Activated CD4-positive, alpha-beta T cell treated with anti-CD3 and anti-CD28 coated beads, Interleukin-2, amount 50 U/mL, for 24 hours (primary cell): ENCODE measurements at regions not wholly inside any gene's neighbourhood (a gene's known extent, or its start where the extent isn't known, plus 50 kb on each side); places are given as distances from the start of the nearest gene placed in this dataset.
A peak's percentile ranks its signal among the peaks of the same experiment; 100 is the strongest.
"Not testable (repeated sequence)": the region's sequence is repeated elsewhere in the genome, so short reads cannot be mapped to it uniquely, and the experiment has no call there.

Source experiments
- DNase-seq, 2 donors: peaks; one replicate each; pipeline ENCODE4 v3.0.0-alpha.2; 2020; ENCODE audit warnings: low read depth in 1 of 2, low spot score in 1 of 2

GRCh38 chrX:40998123-40998522 lies 87.1 kb upstream of the USP9X start:
- DNase-seq, result no peak

GRCh38 chrX:41001327-41001726 lies 83.9 kb upstream of the USP9X start:
- DNase-seq, result no peak

- DNase-seq, result no peak
Observed at GRCh38 chrX:41002026-41002425, 83.2 kb upstream of the USP9X start.

GRCh38 chrX:41003506-41004270 lies 81.6 kb upstream of the USP9X start:
- DNase-seq, result no peak

GRCh38 chrX:41005445-41005992 lies 79.7 kb upstream of the USP9X start:
- no peak for DNase-seq

- DNase-seq, result peak; percentile 1 to 18
Observed at GRCh38 chrX:41009850-41010846, 75.1 kb upstream of the USP9X start.

- peak in 1 of 2 donors; percentile 3 for DNase-seq
Observed at GRCh38 chrX:41014776-41015360, 70.4 kb upstream of the USP9X start.

- not testable (repeated sequence) for DNase-seq
Observed at GRCh38 chrX:41017785-41018184, 67.5 kb upstream of the USP9X start.

- not testable (repeated sequence) for DNase-seq
Observed at GRCh38 chrX:41018391-41019040, 66.7 kb upstream of the USP9X start.

GRCh38 chrX:41019041-41019392 lies 66.2 kb upstream of the USP9X start:
- DNase-seq, result no peak

- no peak for DNase-seq
Observed at GRCh38 chrX:41022566-41022965, 62.7 kb upstream of the USP9X start.

GRCh38 chrX:41023098-41023497 lies 62.1 kb upstream of the USP9X start:
- DNase-seq, result no peak

GRCh38 chrX:41024335-41024734 lies 60.9 kb upstream of the USP9X start:
- DNase-seq, result not testable (repeated sequence)

GRCh38 chrX:41024755-41025154 lies 60.5 kb upstream of the USP9X start:
- DNase-seq, result no peak

- no peak for DNase-seq
Observed at GRCh38 chrX:41025926-41026701, 59.1 kb upstream of the USP9X start.

GRCh38 chrX:41026702-41027078 lies 58.6 kb upstream of the USP9X start:
- DNase-seq, result no peak

GRCh38 chrX:41029332-41029731 lies 55.9 kb upstream of the USP9X start:
- DNase-seq, result no peak

GRCh38 chrX:41031256-41031967 lies 53.8 kb upstream of the USP9X start:
- no peak for DNase-seq

GRCh38 chrX:41033299-41033698 lies 51.9 kb upstream of the USP9X start:
- DNase-seq, result no peak

- not testable (repeated sequence) for DNase-seq
Observed at GRCh38 chrX:41034902-41035301, 50.3 kb upstream of the USP9X start.
